ENCODE measurements at regions not wholly inside any gene's neighbourhood (a gene's known extent, or its start where the extent isn't known, plus 50 kb on each side); places are given as distances from the start of the nearest gene placed in this dataset.
"Not testable (repeated sequence)": the region's sequence is repeated elsewhere in the genome, so short reads cannot be mapped to it uniquely, and the experiment has no call there.

- no peaks in the 10 kb centered on the region for H3K27me3 ChIP-seq
- H3K9me3 ChIP-seq: peaks cover 0 to 8% of the 10 kb centered on the region in 2 donors
- no peaks in the 10 kb centered on the region for H3K36me3 ChIP-seq
- no peak overlapping the region for H3K27ac ChIP-seq
- H3K4me1 ChIP-seq: no peaks in the 10 kb centered on the region
- DNase-seq (ENCODE audit: low spot score): no peak
- no peak overlapping the region for H3K4me3 ChIP-seq
- no peak for TF ChIP-seq CTCF (IDR thresholded peaks at IDR 0.05)
Measured at GRCh38 chr15:44882499-44882968, 74.0 kb upstream of the TERB2 start.

GRCh38 chr15:44883199-44883877 is 73.1 kb upstream of the TERB2 start:
- Histone ChIP-seq H3K27me3 (no peaks in the 10 kb centered on the region), H3K27ac (no peak overlapping the region), H3K9me3 (no peaks in the 10 kb centered on the region), H3K36me3 (no peaks in the 10 kb centered on the region), H3K4me1 (no peaks in the 10 kb centered on the region), H3K4me3 (no peak overlapping the region)
- DNase-seq (ENCODE audit: low spot score): no peak
- no peak for TF ChIP-seq CTCF (IDR thresholded peaks at IDR 0.05)

GRCh38 chr15:44898890-44899651 is 57.4 kb upstream of the TERB2 start:
- H3K27me3 ChIP-seq; DNase-seq (ENCODE audit: low spot score); H3K4me3 ChIP-seq; H3K36me3 ChIP-seq; H3K27ac ChIP-seq; H3K4me1 ChIP-seq; H3K9me3 ChIP-seq: not testable (repeated sequence)

- not testable (repeated sequence) for H3K27ac ChIP-seq; DNase-seq (ENCODE audit: low spot score); H3K4me3 ChIP-seq; H3K9me3 ChIP-seq; H3K36me3 ChIP-seq; H3K27me3 ChIP-seq; H3K4me1 ChIP-seq
Measured at GRCh38 chr15:44899775-44900174, 56.7 kb upstream of the TERB2 start.

- H3K9me3 ChIP-seq; H3K27me3 ChIP-seq; DNase-seq (ENCODE audit: low spot score); H3K4me1 ChIP-seq; H3K4me3 ChIP-seq; H3K27ac ChIP-seq; H3K36me3 ChIP-seq: not testable (repeated sequence)
Measured at GRCh38 chr15:44900796-44901195, 55.7 kb upstream of the TERB2 start.

GRCh38 chr15:44903281-44903680 is 53.2 kb upstream of the TERB2 start:
- not testable (repeated sequence) for H3K36me3 ChIP-seq; H3K4me1 ChIP-seq; H3K9me3 ChIP-seq; H3K4me3 ChIP-seq; H3K27ac ChIP-seq; DNase-seq (ENCODE audit: low spot score); H3K27me3 ChIP-seq

- H3K27me3 ChIP-seq; DNase-seq (ENCODE audit: low spot score); H3K9me3 ChIP-seq; H3K4me3 ChIP-seq; H3K27ac ChIP-seq; H3K36me3 ChIP-seq; H3K4me1 ChIP-seq: not testable (repeated sequence)
Measured at GRCh38 chr15:44904651-44905340, 51.7 kb upstream of the TERB2 start.
